Activated effector memory CD4-positive, alpha-beta T cell treated with anti-CD3 and anti-CD28 coated beads, Interleukin-2, amount 50 U/mL, for 16 hours (primary cell): ENCODE measurements at regions not wholly inside any gene's neighbourhood (a gene's known extent, or its start where the extent isn't known, plus 50 kb on each side); places are given as distances from the start of the nearest gene placed in this dataset.
A peak's percentile ranks its signal among the peaks of the same experiment; 100 is the strongest.
"Not testable (repeated sequence)": the region's sequence is repeated elsewhere in the genome, so short reads cannot be mapped to it uniquely, and the experiment has no call there.

ENCODE experiments used
- DNase-seq: peaks from one replicate; pipeline ENCODE4 v3.0.0-alpha.2; 2020

- DNase-seq, result no peak
These were observed 133.8 kb upstream of the HMGA2 start for GRCh38 chr12:65690477-65690876.

DNA sequence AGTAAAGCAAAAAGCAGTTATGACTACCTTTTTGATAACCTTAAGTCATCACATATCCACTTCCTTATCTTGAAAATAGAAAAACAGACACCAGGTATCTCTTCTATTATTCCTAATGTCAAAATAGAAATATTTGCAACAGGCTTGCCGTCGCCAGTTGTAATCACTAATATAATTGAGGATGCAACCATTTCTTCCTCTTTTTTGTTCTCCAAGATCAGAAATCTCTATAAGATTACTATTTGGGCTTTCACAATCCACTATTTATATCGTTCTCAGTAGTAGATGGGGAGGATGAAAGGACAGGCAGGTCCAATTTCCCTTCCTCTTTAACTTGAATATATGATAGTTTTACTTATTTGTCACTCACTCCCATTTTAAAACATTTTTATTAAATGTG, 130.2 kb upstream of the HMGA2 start:
- no peak for DNase-seq

GRCh38 chr12:65695113-65695865, 129.0 kb upstream of the HMGA2 start:
- DNase-seq, result no peak

GRCh38 chr12:65696227-65696626, 128.1 kb upstream of the HMGA2 start:
- no peak for DNase-seq

DNA sequence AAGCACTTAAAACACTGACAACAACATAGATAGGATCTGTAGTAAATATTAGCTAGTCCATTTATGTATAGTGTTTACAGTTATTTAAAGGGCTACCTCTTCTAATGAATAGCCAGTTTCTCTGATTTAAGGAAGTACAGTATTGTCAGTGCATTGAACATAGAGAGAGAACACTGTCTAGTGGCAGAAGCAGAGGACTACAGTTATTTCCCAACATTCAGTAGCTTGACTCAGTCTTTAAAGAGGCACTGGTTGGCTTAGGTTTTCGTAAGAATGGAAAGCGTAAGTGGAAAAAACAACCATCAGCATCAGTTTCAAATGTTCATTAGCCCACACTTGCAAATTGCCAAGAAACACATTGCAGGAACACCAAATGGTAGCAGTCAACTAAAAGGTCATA, 125.0 kb upstream of the HMGA2 start:
- no peak for DNase-seq

- no peak for DNase-seq
These were observed 121.1 kb upstream of the HMGA2 start for GRCh38 chr12:65703176-65703575.

DNA sequence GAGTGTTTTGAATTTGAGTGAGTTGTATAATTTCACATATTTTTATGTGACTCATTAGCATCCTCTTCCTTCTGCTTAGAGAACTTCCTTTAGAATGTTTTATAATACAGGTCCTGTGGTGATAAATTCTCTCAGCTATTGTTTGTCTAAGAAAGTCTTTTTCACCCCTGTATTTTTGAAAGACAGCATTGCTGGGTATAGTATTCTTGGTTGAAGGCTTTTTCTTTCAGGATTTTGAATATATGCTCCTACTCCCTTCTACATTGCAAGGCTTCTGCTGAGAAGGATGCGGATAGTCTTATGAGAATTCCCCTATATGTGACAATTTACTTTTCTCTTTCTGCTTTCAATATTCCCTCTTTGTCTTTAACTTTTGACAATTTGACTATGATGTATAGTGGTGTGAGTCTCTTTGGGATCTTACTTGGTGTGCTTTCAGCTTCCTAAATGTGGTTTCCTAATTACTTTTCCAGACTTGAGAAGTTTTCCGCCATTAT, 118.9 kb upstream of the HMGA2 start:
- no peak for DNase-seq

DNA sequence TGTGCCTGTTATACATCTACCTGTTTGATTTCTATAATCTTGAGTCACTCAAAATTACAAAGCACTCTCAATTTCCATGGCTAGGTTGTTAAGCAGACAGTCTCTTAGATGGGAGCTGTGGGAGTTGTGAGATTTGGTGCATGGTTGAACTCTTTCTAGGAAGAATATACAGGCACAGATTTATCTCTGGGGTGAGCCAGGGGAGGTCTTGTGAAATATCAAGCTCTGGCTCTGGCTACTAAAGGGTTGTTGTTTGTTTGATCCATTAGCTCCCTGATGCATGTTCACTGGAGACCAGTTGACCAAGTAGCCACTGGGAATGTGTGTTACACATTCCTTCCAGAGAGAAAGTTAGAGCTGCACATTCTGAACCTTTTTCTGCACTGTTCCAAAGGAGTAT, 117.2 kb upstream of the HMGA2 start:
- DNase-seq, result no peak

DNA sequence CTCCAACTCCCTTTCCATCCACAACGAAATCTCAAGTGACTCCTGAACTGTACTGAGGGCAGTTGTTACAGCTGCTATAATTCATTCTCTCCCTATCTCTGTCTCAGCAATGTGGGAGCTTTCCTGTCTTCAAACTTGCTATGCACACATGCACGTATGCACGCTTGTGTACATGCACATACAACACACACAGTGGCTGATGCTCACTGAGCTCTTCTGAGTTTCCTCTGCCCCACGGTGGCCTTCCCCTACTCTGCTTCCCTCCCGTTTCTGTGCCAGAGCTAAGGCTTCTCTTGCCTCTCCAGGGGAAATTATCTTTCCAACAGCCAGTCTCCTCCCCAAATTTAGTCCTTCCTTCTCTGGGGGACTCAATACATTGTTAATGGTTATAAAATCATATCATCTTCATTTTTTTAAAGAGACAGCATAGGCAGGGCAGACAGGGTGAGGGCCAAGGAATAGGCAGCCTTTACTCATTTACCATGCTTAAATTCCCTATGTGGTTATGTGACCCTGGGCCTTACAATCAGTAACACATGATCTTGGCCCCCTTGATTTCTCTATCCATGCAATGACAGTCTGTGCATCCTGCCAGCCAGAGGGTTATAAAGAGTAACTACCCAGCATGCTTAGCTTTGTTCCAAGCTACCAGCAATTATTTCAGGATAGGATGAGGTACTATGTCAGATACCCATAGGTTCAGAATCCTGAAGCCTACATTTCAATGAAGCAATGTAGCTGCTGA, 111.9 kb upstream of the HMGA2 start:
- no peak for DNase-seq

DNA sequence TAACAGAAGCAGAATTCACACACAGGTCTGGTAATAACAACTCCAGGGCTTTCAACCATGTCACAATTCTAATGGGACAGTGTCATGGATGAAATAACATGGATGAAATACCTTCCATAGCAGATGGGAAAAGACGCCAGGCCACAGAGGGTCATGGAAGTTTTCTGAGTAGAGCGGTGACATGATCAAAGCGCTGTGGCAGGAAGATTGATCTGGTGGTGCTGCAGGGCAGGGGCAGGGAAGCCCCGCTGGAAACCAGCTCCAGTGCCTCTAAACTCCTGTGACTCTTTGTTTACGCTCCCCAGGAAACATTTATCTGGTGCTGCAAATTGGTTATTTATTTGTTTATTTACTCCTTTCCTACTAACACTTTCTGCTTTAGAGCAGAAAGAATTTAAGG, 108.3 kb upstream of the HMGA2 start:
- no peak for DNase-seq

DNA sequence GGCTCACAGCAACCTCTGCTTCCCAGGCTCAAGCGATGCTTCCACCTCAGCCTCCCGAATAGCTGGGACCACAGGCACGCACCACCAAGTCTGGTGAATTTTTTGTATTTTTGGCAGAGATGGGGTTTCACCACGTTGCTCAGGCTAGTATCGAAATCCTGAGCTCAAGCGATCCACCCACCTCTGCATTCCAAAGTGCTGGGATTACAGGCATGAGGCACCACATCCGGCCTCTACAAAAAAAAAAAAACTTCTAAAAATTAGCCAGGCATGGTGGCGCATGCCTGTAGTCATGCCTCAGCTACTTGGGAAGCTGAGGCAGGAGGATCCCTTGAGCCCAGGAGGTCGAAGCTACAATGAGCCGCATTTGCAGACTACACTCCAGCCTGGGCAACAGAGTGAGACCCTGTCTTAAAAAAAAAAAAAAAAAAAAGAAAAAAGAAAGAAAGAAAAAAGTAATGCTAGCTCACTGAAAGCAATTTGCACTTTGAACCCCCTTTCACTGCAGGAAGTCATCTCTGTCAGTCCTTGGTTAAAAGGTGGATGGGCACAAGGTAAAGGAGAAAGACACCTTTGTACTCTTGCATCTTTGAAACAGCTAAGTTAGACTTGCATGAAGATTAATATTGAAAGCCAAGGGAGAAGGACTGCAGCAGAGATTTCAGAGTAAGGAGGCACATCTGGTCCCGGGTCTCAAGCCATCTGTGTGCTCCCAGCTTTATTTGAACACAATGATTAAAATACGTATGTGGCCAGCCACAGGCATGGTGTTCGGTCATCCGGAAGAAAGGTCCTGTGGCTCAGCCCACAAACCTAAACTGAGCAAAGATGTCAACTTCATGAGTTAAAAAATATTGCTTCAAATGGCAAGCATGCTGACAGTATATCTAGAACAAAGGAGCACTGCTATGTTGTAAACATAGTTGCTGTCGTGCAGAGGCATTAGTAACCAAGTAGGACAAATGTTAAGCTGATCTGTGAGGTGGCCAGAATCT, 103.8 kb upstream of the HMGA2 start:
- DNase-seq, result no peak

GRCh38 chr12:65721541-65722190, 102.6 kb upstream of the HMGA2 start:
- no peak for DNase-seq

GRCh38 chr12:65725376-65725775, 98.9 kb upstream of the HMGA2 start:
- no peak for DNase-seq

- no peak for DNase-seq
These were observed 95.8 kb upstream of the HMGA2 start for GRCh38 chr12:65728455-65728847.

DNA sequence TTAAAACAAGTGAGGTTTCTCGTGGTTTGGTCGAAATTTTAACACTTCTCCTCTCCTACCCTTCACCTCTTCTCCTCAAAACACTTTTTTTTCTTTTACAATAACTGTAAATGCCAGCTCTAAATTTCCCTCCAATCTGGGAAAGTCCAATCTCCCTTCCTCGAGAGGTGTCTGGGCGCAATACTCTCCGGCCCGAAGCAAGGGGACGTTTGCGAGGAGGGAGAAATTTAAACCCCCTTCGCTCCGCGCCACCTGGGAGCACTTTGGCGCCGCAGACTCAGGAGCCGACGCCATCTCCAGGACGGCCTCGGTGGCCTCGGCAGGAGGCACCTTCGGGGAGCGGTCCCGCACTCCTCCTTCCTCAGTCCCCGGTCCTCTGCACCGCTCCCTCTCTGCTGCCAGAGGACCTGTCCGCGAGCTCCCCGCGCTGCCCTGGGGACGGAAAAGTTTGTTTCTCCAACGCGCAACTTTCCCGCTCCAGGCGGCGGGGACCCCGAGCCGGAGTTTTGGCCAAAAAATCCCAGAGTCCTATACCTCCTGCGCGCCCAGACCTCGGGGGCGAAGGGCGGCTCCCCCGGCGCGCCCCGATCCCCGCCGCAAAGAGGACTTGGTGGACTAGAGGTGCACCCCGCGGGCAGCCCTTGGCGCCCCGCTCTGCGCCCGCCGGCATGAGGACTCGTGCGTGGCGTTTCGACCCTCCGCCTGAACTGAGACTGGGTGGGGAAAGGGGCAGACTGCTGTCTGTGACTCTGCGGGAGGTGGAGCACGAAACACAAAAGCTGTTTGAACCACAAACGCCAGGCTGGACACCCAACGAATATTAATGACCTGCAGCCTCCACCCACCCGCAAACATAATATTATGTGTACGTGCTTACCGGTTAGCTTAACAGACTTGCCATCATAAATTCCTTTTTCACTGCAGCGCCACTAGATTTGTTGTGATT, 95.2 kb upstream of the HMGA2 start:
- DNase-seq, result no peak

GRCh38 chr12:65731771-65732170, 92.5 kb upstream of the HMGA2 start:
- no peak for DNase-seq

GRCh38 chr12:65733643-65734042, 90.6 kb upstream of the HMGA2 start:
- DNase-seq, result not testable (repeated sequence)

GRCh38 chr12:65734226-65734625, 90.1 kb upstream of the HMGA2 start:
- no peak for DNase-seq

DNA sequence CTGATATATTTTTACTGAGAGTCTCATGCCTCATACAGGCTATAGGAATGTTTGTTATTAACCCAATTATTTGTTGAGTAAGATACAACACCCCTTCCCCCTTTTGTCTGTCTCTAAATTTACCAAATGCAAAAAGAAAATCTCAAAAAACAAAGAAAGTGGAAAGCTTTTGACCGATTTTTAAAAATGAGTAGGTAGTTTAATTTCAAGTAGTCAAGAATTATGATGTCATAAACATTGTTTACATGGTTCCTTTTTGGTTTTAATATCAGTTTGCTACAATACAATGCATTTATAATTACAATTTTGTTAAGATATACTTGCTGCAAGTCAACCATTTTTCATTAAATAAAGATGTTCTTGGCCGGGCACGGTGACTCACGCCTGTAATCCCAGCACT, 84.7 kb upstream of the HMGA2 start:
- no peak for DNase-seq

- DNase-seq, result no peak
These were observed 83.8 kb upstream of the HMGA2 start for GRCh38 chr12:65740506-65740872.

DNA sequence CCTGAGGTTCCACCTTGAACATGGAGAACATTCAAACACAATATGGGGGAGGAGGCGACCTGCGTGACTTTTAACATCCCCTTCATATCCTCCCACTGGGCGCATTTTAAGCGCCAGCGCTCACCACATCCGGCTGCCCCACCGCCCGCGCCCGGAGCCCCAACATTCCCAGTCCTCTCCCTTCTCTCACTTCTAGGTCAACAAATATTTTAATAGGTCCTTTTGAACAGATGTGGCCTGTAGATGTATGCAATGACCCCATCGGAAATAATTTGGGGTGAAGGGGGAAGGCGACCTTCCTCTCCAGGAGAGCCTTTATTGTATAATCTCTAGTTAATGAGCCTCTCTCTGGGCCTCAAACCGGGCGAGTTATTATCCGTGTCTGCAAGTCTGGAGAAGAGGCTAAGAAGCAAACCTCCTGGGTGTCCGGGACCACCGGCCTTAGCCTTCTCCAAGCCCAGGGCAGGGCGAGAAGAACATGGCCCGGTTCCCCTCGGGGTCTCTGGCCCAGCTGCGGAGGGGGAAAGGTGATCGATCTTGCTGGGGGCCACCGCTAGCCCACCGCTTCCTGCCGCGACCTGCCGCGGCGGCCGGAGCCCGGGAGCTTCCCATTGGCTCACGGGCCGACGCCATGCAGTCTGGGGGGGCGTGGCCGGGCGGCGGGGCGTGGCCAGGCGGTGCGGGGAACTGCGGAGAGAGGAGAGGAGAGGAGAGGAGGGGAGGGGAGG, 83.2 kb upstream of the HMGA2 start:
- peak; percentile 77 for DNase-seq
